ENCODE measurements at regions not wholly inside any gene's neighbourhood (a gene's known extent, or its start where the extent isn't known, plus 50 kb on each side); places are given as distances from the start of the nearest gene placed in this dataset.

GRCh38 chr5:103645816-103646215, 83.2 kb upstream of the NUDT12 start:
- no peak for TF ChIP-seq CTCF (conservative IDR thresholded peaks at IDR 0.05 in 1 of 2, IDR thresholded peaks at IDR 0.05 in 1 of 2; ENCODE audit: extremely low read depth in 1 of 2, insufficient read depth in 1 of 2, low read depth in 1 of 2, low read length in 2 of 2)
- no peak for TF ChIP-seq EZH2 (IDR thresholded peaks at IDR 0.05; ENCODE audit: borderline replicate concordance, low read length)

Measured in mammary epithelial cell (primary cell).